GM21576 (cell line): ENCODE measurements at regions not wholly inside any gene's neighbourhood (a gene's known extent, or its start where the extent isn't known, plus 50 kb on each side); places are given as distances from the start of the nearest gene placed in this dataset.
"Not testable (repeated sequence)": the region's sequence is repeated elsewhere in the genome, so short reads cannot be mapped to it uniquely, and the experiment has no call there.

Experiments used
- ATAC-seq: cut with Tn5 transposase; IDR thresholded peaks from one replicate; pipeline ENCODE4 v1.9.1; 2021; ENCODE audit warnings: mild to moderate bottlenecking, moderate library complexity; ENCODE audit not compliant: unreplicated experiment

GRCh38 chr1:182331387-182331786 lies 60.2 kb downstream of the GLUL start:
- peak; percentile 49 for ATAC-seq

- no peak for ATAC-seq
Measured at GRCh38 chr1:182330303-182330702, 61.3 kb downstream of the GLUL start.

- ATAC-seq = no peak
Measured at GRCh38 chr1:182329471-182329870, 62.1 kb downstream of the GLUL start.

DNA sequence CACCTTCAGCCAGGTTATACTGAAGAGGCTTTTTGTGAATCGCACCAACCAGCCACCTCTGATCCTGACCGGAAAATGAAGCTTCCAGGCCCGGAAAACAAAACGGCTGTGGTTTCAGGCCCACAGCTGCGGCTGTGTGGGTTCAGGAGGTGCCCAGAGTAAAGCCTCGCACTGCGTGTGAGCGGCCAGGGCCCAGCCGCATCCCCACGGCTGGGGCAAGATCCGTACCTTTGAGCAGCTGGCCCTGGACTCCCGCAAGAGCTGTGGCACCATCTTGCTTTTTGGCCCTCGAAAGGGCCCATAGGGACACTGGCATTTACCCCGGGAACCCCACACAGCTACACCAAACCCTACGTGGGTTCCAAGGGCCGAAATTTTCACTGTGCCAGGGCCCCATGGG lies 63.0 kb downstream of the GLUL start:
- no peak for ATAC-seq

DNA sequence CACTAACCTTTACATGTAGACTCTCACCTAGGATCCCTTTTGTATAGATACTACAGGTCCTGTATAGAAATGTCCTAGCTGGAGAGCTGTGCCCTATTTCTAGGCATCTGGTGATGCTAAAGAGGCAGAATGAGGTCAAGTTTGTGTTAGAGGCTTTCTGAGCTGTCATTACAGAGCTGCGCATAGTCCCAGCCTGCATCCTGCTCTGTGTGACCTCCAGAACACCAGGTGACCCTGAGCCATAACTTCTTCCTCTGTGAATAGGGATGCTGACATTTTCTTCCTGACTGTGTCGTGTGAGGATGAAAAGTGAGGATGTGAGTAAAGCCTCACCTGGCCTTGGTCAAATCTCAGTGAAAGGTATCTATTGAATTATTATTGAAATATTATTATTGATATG lies 66.3 kb downstream of the GLUL start:
- ATAC-seq = no peak

- ATAC-seq = not testable (repeated sequence)
Measured at GRCh38 chr1:182321532-182321931, 70.1 kb downstream of the GLUL start.

- ATAC-seq = no peak
Measured at GRCh38 chr1:182317611-182318161, 73.9 kb downstream of the GLUL start.

DNA sequence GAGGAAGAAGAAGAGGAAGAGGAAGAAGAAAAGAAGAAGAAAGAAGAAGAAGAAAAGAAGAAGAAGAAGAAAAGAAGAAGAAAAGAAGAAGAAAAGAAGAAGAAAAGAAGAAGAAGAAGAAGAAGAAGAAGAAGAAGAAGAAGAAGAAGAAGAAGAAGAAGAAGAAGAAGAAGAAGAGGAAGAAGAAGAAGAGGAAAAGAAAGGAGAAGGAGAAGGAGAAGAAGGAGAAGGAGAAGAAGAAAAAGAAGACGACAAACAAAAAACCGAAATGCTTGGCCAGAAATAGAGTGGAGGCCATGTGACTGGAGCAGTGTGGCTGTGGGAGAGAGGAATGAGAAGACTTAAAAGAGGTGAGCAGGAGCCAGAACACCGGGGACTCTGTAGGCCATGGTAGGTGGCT lies 75.1 kb downstream of the GLUL start:
- ATAC-seq = not testable (repeated sequence)

- ATAC-seq = no peak
Measured at GRCh38 chr1:182315167-182315556, 76.4 kb downstream of the GLUL start.

GRCh38 chr1:182309631-182310351 lies 81.8 kb downstream of the GLUL start:
- ATAC-seq = no peak

GRCh38 chr1:182308826-182309225 lies 82.8 kb downstream of the GLUL start:
- no peak for ATAC-seq

DNA sequence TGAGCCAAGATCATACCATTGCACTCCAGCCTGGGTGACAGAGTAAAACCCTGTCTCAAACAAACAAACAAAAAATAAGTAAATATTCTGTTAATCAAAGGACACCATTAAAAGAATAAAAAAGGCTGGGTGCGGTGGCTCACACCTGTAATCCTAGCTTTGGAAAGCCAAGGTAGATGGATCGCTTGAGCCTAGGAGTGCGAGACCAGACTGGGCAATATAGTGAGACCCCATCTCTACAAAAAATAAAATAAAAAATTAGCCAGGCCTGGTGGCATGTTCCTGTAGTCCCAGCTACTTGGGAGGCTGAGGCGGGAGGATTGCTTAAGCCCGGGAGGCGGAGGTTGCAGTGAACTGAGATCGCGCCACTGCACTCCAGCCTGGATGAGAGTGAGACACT lies 84.1 kb downstream of the GLUL start:
- not testable (repeated sequence) for ATAC-seq

- no peak for ATAC-seq
Measured at GRCh38 chr1:182305861-182306260, 85.7 kb downstream of the GLUL start.

GRCh38 chr1:182304627-182305026 lies 87.0 kb downstream of the GLUL start:
- ATAC-seq = no peak

DNA sequence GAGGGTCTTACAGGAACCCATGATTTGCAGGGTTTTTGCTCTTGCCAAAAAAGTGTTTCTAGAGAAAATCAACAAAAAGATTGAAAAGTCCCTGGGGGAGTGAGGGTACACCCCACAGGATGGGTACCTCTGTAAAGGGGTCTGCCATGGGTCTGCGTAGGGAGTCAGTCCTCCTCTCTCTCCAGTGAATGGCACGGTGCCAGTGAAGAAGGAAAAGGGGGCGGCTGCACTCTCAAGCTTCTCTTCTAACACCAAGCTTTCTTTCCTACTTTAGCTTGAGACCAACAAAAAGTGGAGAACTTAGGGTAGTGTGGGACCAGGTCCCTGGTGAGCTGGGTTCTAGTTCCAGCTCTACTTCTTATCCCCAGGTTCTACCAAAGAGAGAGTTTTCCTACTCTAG lies 87.4 kb downstream of the GLUL start:
- ATAC-seq = no peak

DNA sequence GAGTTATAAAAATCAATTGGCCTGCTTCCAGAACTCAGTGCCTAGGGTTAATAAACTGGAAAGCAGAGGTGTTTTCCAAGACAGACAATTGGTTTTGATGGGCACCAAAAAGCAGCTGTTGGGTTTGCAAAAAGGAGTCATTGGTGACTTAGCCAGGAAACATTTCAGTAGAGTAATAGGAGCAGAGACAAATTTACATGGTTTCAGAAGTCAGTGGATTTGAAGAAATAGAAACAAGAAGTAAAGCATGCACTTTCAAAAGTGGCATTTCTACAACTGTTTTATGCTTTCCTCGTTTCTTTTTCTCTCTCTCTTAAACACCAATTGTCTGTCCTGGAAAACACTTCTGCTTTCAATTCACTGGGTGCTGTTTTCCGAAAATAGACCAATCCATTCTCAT lies 87.8 kb downstream of the GLUL start:
- peak; percentile 84 for ATAC-seq

- no peak for ATAC-seq
Measured at GRCh38 chr1:182301467-182302198, 90.0 kb downstream of the GLUL start.

GRCh38 chr1:182301026-182301436 lies 90.6 kb downstream of the GLUL start:
- no peak for ATAC-seq

DNA sequence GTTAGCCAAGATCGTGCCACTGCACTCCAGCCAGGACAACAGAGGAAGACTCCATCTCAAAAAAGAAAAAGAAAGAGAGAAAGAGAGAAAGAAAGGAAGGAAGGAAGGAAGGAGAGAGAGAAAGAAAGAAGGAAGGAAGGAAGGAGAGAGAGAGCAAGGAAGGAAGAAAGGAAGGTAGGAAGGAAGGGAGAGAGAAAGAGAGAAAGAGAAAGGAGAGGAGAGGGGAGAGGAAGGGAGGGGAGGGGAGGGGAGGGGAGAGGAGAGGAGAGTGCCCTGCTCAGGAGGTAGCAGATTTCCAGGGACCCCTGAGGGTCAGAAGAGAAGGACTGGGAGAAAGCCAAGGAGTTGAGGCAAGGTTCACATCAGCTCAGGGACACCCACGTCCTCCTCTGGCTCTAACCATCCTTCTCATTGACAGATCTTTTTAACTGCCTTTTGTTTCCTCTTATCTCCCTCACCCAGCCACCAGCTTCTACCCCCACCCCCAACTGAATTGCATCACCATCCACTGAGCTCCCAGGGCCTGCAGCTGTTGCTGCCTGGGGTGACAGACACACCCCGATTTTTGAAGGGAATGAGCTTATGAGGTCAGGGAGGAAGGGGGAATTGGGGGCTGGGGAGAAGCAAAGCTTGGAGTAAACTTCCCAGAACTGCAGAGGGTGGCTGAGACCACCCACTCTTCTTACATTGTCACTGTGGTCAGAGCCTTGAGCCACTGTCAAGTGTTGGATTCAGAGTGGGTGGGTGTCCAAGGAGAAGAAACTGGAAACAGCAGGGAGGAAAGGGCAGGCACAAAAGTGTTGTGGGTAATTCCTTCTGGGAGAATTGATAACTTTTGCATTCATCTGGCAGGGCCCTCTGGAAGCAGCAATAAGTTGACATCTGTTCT lies 91.6 kb downstream of the GLUL start:
- ATAC-seq = no peak

DNA sequence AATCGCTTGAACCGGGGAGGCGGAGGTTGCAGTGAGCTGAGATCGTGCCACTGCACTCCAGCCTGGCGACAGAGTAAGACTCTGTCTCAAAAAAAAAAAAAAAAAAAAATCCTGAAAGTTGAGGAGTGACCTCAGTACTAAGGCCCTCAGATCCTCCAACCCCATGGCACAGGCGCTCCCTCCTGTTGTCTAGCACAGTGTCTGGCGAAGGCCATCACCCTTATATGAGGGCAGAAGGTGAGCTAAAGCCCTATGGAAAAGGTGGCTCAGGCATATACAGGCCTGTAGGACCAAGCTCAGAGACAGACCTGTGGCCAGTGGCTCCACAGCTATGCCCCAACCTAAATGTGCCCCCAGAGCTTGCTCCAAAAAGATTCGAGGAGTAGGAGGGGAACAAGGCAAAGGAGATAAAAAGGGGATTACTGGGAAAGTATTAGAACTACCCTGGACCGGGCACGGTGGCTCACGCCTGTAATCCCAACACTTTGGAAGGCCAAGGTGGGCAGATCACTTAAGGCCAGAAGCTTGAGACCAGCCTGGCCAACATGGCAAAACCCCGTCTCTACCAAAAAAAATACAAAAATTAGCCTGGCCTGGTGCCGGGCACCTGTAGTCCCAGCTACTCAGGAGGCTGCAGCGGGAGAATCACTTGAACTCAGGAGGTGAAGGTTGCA lies 92.4 kb downstream of the GLUL start:
- ATAC-seq = not testable (repeated sequence)

GRCh38 chr1:182297335-182297734 lies 94.3 kb downstream of the GLUL start:
- no peak for ATAC-seq
